ENCODE measurements at regions not wholly inside any gene's neighbourhood (a gene's known extent, or its start where the extent isn't known, plus 50 kb on each side); places are given as distances from the start of the nearest gene placed in this dataset.
"Not testable (repeated sequence)": the region's sequence is repeated elsewhere in the genome, so short reads cannot be mapped to it uniquely, and the experiment has no call there.

GRCh38 chr14:51593397-51593796 lies 58.3 kb upstream of the FRMD6 start:
- H3K27me3 ChIP-seq (replicated peaks; ENCODE audit: control insufficient read depth, insufficient read depth, low read length) = no peaks in the 10 kb centered on the region
- no peaks in the 10 kb centered on the region for H3K36me3 ChIP-seq (ENCODE audit: control insufficient read depth, insufficient read depth, low read length)
- H3K4me3 ChIP-seq (replicated peaks; ENCODE audit: low read depth, low read length) = no peak overlapping the region
- TF ChIP-seq CTCF (IDR thresholded peaks at IDR 0.05; ENCODE audit: insufficient read depth, low read length, poor library complexity, severe bottlenecking) = no peak
- no peak for DNase-seq (ENCODE audit: extremely low read depth, insufficient read length)

DNA sequence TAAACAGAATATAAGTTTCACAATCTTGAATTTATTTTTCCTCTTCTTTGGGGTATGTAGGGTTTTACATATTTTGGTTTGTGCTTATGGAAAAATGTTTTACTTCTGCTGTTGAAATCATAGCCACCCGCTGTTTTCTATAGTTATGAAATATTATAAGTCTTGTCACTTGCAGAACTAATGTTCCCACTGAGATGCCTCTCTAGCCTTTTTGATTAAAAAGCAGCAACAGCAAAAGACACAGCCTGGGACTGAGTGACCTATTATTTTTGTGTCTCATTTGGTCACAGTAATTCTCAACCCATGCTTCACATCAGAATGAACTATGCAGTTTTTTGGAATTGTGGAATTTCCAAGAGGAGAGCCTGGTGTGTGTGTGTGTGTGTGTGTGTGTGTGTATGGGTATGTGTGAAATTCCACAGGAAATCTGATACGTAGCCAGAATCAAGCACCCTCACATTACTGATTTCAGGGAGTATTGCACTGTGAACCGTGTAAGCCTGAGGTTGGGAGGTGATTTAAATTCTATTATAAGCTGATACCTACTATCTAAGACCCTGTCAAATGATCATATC lies 55.7 kb upstream of the FRMD6 start:
- no peak overlapping the region for H3K4me3 ChIP-seq (replicated peaks; ENCODE audit: low read depth, low read length)
- no peak for DNase-seq (ENCODE audit: extremely low read depth, insufficient read length)

DNA sequence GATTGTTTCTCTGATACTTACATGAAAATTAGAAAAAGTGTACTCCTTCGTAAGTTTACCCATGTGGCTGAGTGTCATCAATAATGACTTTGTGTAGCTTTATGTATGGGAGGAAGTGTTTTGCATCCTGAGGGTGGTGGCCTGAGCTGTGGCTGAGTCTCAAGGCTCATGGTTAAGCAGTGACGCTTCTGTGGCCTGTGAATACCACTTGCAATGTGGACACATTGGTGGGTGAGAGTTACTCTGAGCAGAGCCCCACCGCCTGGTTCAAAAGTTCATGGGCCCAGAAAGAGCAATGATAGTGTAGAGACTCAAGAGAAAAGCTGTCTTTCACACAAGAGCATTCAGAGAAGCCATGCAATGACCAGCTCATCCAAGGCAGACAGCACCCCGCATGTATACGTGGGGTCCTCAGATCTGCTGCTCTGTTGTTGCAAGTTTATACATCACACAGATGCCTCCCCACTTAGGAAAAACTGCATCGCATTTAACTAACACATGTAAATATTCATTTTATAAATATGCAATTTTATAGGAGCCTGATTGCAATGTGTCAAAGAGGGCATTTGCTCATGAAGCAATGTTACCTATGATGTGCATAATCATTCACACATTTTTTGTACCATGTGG lies 55.1 kb upstream of the FRMD6 start:
- H3K36me3 ChIP-seq (ENCODE audit: control insufficient read depth, insufficient read depth, low read length) = no peaks in the 10 kb centered on the region
- TF ChIP-seq CTCF (IDR thresholded peaks at IDR 0.05; ENCODE audit: insufficient read depth, low read length, poor library complexity, severe bottlenecking) = no peak
- no peak overlapping the region for H3K4me3 ChIP-seq (replicated peaks; ENCODE audit: low read depth, low read length)
- no peak for DNase-seq (ENCODE audit: extremely low read depth, insufficient read length)
- no peaks in the 10 kb centered on the region for H3K27me3 ChIP-seq (replicated peaks; ENCODE audit: control insufficient read depth, insufficient read depth, low read length)

More for the DNA sequence above, 55.7 kb upstream of the FRMD6 start:
- H3K27me3 ChIP-seq (replicated peaks; ENCODE audit: control insufficient read depth, insufficient read depth, low read length) = no peaks in the 10 kb centered on the region
- H3K36me3 ChIP-seq (ENCODE audit: control insufficient read depth, insufficient read depth, low read length) = no peaks in the 10 kb centered on the region
- no peak for TF ChIP-seq CTCF (IDR thresholded peaks at IDR 0.05; ENCODE audit: insufficient read depth, low read length, poor library complexity, severe bottlenecking)

GRCh38 chr14:51597261-51598001 lies 54.3 kb upstream of the FRMD6 start:
- DNase-seq (ENCODE audit: extremely low read depth, insufficient read length) = no peak
- Histone ChIP-seq H3K27me3 (replicated peaks; ENCODE audit: control insufficient read depth, insufficient read depth, low read length) (no peaks in the 10 kb centered on the region), H3K4me3 (replicated peaks; ENCODE audit: low read depth, low read length) (no peak overlapping the region), H3K36me3 (ENCODE audit: control insufficient read depth, insufficient read depth, low read length) (no peaks in the 10 kb centered on the region)
- TF ChIP-seq CTCF (IDR thresholded peaks at IDR 0.05; ENCODE audit: insufficient read depth, low read length, poor library complexity, severe bottlenecking) = no peak

DNA sequence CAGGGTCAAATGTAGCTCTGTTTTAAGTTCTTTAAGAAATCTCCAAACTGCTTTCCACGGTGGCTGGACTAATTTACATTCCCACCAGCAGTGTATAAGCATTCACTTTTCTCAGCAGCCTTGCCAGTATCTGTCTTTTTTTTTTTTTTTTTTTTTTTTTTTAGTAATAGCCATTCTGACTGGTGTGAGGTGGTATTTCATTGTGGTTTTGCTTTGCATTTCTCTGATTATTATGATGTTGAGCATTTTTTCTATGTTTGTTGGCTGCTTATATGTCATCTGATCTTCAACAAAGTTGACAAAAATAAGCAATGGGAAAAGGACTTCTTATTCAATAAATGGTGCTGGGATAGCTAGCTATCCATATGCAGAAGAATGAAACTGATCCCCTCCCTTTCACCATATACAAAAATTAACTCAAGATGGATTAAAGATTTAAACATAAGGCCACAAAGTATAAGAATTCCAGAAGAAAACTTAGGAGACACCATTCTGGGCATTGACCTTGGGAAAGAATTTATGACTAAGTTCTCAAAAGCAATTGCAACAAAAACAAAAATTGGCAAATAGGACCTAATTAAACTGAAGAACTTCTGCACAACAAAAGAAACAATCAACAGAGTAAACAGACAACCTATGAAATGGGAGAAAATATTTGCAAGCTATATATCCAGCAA lies 52.6 kb upstream of the FRMD6 start:
- not testable (repeated sequence) for H3K4me3 ChIP-seq (replicated peaks; ENCODE audit: low read depth, low read length); H3K27me3 ChIP-seq (replicated peaks; ENCODE audit: control insufficient read depth, insufficient read depth, low read length); H3K36me3 ChIP-seq (ENCODE audit: control insufficient read depth, insufficient read depth, low read length); DNase-seq (ENCODE audit: extremely low read depth, insufficient read length)

DNA sequence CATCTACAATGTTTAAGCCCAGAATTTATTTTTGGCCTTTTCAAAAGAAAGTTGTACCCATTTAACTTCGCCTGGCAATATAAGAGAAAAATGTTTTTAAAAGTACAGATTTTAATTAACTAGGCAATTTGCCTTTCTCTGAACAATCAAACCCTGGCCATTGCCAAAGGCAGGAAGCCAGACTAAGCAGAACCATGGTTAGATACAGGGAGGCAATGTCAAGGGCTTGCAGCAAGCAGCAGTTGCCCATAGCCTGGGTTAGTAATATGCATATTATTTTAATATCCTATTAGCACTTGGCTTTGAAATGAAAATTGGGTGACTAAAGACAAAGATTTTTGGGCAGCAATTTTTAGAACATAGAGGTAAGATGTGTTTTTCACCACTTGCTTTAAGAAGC lies 51.1 kb upstream of the FRMD6 start:
- Histone ChIP-seq H3K4me3 (replicated peaks; ENCODE audit: low read depth, low read length) (no peak overlapping the region), H3K36me3 (ENCODE audit: control insufficient read depth, insufficient read depth, low read length) (no peaks in the 10 kb centered on the region), H3K27me3 (replicated peaks; ENCODE audit: control insufficient read depth, insufficient read depth, low read length) (no peaks in the 10 kb centered on the region)
- no peak for TF ChIP-seq CTCF (IDR thresholded peaks at IDR 0.05; ENCODE audit: insufficient read depth, low read length, poor library complexity, severe bottlenecking)
- no peak for DNase-seq (ENCODE audit: extremely low read depth, insufficient read length)

Measured in GM06990 (cell line).